ENCODE measurements at regions not wholly inside any gene's neighbourhood (a gene's known extent, or its start where the extent isn't known, plus 50 kb on each side); places are given as distances from the start of the nearest gene placed in this dataset.

GRCh38 chr22:48823941-48824340, 1003.7 kb downstream of the BRD1 start:
- TF ChIP-seq CTCF (IDR thresholded peaks at IDR 0.05): no peak
- no peak for DNase-seq (ENCODE audit: low spot score)
- H3K36me3 ChIP-seq: no peaks in the 10 kb centered on the region
- no peak overlapping the region for H3K27ac ChIP-seq
- no peak overlapping the region for H3K4me3 ChIP-seq
- H3K9me3 ChIP-seq: no peaks in the 10 kb centered on the region
- no peaks in the 10 kb centered on the region for H3K27me3 ChIP-seq
- H3K4me1 ChIP-seq: no peaks in the 10 kb centered on the region

GRCh38 chr22:48822278-48823233, 1005.1 kb downstream of the BRD1 start:
- DNase-seq (ENCODE audit: low spot score): no peak
- H3K4me1 ChIP-seq: no peaks in the 10 kb centered on the region
- no peak for TF ChIP-seq CTCF (IDR thresholded peaks at IDR 0.05)
- H3K9me3 ChIP-seq: no peaks in the 10 kb centered on the region
- no peaks in the 10 kb centered on the region for H3K36me3 ChIP-seq
- no peak overlapping the region for H3K27ac ChIP-seq
- H3K4me3 ChIP-seq: no peak overlapping the region
- H3K27me3 ChIP-seq: no peaks in the 10 kb centered on the region

DNA sequence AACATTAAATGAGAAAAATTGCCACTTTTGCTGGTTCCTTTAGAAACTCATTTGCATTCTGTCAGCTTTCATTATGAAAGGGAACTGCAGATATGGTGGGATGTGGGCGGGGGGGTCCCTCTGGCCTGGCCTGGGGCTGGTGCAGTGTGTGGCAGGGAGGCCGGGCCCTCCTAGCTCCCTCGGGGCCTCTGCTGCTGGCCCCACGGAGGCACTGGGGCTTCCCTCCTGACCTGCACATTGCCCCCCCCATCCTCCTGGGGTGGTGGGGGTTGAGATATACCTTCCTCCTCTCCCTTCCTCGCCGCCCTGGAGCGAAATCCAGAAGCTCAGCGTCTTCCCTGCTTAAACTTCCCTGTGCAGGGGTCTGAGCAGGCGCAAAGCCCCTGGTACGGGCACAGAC, 1005.9 kb downstream of the BRD1 start:
- H3K9me3 ChIP-seq: no peaks in the 10 kb centered on the region
- H3K36me3 ChIP-seq: no peaks in the 10 kb centered on the region
- no peaks in the 10 kb centered on the region for H3K27me3 ChIP-seq
- DNase-seq (ENCODE audit: low spot score): no peak
- no peaks in the 10 kb centered on the region for H3K4me1 ChIP-seq
- no peak overlapping the region for H3K4me3 ChIP-seq
- no peak overlapping the region for H3K27ac ChIP-seq
- TF ChIP-seq CTCF (IDR thresholded peaks at IDR 0.05): no peak

DNA sequence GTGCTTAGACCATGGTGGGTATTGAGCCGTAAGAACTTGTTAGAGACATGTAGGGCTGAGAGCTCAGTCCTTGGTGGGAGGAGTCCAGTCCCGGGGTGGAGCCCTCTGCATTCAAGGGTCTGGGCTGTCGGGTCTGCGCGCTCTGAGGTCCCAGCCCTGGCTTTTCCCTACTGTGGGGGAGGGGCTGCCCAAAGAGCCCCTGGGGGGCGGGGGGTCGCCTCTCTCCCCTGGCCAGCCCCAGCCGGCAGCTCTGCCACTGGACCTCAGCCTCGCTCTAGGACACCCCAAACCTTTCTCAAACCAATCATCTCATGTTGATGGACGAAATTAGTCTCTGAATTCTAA, 1006.4 kb downstream of the BRD1 start:
- Histone ChIP-seq H3K9me3 (no peaks in the 10 kb centered on the region), H3K36me3 (no peaks in the 10 kb centered on the region), H3K4me3 (no peak overlapping the region), H3K4me1 (no peaks in the 10 kb centered on the region), H3K27ac (no peak overlapping the region), H3K27me3 (no peaks in the 10 kb centered on the region)
- no peak for TF ChIP-seq CTCF (IDR thresholded peaks at IDR 0.05)
- no peak for DNase-seq (ENCODE audit: low spot score)

DNA sequence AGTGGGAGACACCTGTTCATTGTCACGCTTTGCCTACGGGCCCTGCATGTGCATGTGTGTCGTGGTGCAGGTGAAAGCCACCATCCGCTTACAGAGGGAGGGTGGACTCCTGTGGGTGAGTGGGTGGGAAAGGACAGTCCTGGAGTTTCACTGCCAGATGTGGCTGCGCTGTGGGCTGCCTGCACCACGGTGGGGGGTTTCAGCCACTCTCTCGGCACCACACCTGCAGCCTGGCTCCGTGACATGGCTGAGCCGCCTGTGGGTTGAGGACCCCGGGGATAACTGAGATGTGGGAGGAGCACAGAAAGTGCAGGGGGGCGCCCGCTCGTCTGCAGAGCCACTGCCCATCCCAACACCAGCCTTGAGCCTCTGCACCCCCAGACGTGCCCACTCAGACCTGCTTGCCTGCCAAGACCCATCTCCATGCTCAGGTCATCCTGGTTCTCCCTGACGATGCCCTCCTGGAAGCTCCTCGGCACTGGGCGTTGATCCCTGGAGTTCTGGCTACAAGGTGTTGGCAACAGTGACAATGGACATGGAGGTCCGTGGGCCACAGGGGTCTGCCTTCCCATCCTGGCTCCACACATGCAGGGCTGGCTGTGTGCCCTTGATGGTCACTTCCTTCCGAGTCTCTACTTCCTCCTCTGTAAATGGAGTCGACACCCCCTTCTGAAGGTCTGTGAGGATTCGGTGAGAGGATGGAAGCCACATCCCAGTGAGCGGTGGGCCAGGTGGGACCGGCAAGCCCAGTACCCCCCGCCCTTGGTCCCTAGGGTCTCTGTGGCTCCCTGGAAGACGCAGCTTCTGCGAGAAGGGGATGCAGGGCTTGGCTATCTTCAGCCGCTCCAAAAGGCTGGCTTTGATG, 1007.0 kb downstream of the BRD1 start:
- no peaks in the 10 kb centered on the region for H3K27me3 ChIP-seq
- no peak for TF ChIP-seq CTCF (IDR thresholded peaks at IDR 0.05)
- no peak overlapping the region for H3K4me3 ChIP-seq
- no peaks in the 10 kb centered on the region for H3K9me3 ChIP-seq
- no peak for DNase-seq (ENCODE audit: low spot score)
- H3K36me3 ChIP-seq: no peaks in the 10 kb centered on the region
- H3K4me1 ChIP-seq: no peaks in the 10 kb centered on the region
- H3K27ac ChIP-seq: no peak overlapping the region

All from right atrium auricular region (tissue), 2 donors.